Adrenal gland (tissue), 9 donors: ENCODE measurements at regions not wholly inside any gene's neighbourhood (a gene's known extent, or its start where the extent isn't known, plus 50 kb on each side); places are given as distances from the start of the nearest gene placed in this dataset.

ENCODE experiments used
- DNase-seq, 7 donors: peaks; one replicate each; pipeline ENCODE4 v3.0.0-alpha.2; 2019 to 2020
- H3K27ac ChIP-seq, 5 donors: fragments of 200-600 bp; sonication (generic) in 4 of 5; 1 replicate in 3 of 5; 2 replicates in 2 of 5; pipeline versions ENCODE4 v1.5.1 to v1.8.0; 2016 to 2020; ENCODE audit warnings: mild to moderate bottlenecking in 1 of 5
- H3K27me3 ChIP-seq: fragments of 200-600 bp; 2 replicates; pipeline ENCODE4 v1.8.0; 2021
- H3K36me3 ChIP-seq, 2 donors: fragments of 200-600 bp; replicated peaks in 1 of 2; 1 replicate in 1 of 2; 2 replicates in 1 of 2; pipeline versions ENCODE4 v1.5.1 to v1.8.0; 2018 to 2022
- H3K4me1 ChIP-seq, 2 donors: fragments of 200-600 bp; replicated peaks in 1 of 2; 1 replicate in 1 of 2; 2 replicates in 1 of 2; pipeline versions ENCODE4 v1.5.1 to v1.8.0; 2018 to 2021
- H3K4me3 ChIP-seq, 4 donors: fragments of 200-600 bp; sonication (generic) in 3 of 4; one replicate each; pipeline ENCODE4 v1.5.1; 2016 to 2018
- H3K9me3 ChIP-seq, 3 donors: fragments of 200-600 bp; sonication (generic) in 1 of 3; replicated peaks in 1 of 3; 1 replicate in 2 of 3; 2 replicates in 1 of 3; pipeline versions ENCODE4 v1.5.1 to v1.8.0; 2016 to 2021
- CTCF ChIP-seq, 6 experiments: fragments of 450-650 bp in 4 of 6; fragments of 200-600 bp in 2 of 6; sonication (generic) in 1 of 6; IDR thresholded peaks; 1 replicate in 5 of 6; 2 replicates in 1 of 6; pipeline versions ENCODE4 v1.5.1 to v1.8.0; 2016 to 2021; ENCODE audit warnings: antibody characterized with exemption in 6 of 6, mild to moderate bottlenecking in 2 of 6, moderate library complexity in 1 of 6
- POLR2A ChIP-seq, 2 donors: fragments of 450-650 bp; IDR thresholded peaks; one replicate each; pipeline ENCODE4 v1.6.1; 2017; ENCODE audit warnings: antibody characterized with exemption in 2 of 2, mild to moderate bottlenecking in 2 of 2, moderate library complexity in 1 of 2
- WGBS, 4 donors: extraction: QIAGEN DNeasy Blood & Tissue Kit in 2 of 4; methylation state at CpG; one replicate each; pipeline versions ENCODE4 v1.1.5 to v1.1.7; 2013 to 2017; 5-methylcytosine and 5-hydroxymethylcytosine counted together
- intact Hi-C, 2 donors: fragments of 100-400 bp; cut with DNase I; formaldehyde crosslinking; loops; one replicate each; pipeline versions ENCODE4 v1.14.1 to v1.15.0; 2022 to 2023
- donor health status: healthy with polysubstance abuse.
- donor health status: Bipolar disorder and iron deficiency.
- donor health status: DM: yes; HTN: yes; CAD: no.
- donor health status: DM: no; HTN: no; CAD: no.
- donor health status: DM: no; HTN: no; CAD: no.

- no peak overlapping the region for H3K4me3 ChIP-seq
- no peak for DNase-seq
- H3K9me3 ChIP-seq, result no peaks in the 10 kb centered on the region
- H3K36me3 ChIP-seq, result no peaks in the 10 kb centered on the region
- 66 to 75% (median 73%) methylated on average over 6 of the region's 6 CpGs for WGBS, 4 donors
- intact Hi-C loops, result no loop called here
- no peaks in the 10 kb centered on the region for H3K4me1 ChIP-seq
- no peak overlapping the region for H3K27ac ChIP-seq
- TF ChIP-seq CTCF (IDR thresholded peaks at IDR 0.05) (no peak), POLR2A (IDR thresholded peaks at IDR 0.05) (no peak)
- no peaks in the 10 kb centered on the region for H3K27me3 ChIP-seq
Observed at GRCh38 chr13:107078229-107078765, 510.4 kb upstream of the ARGLU1 start.

GRCh38 chr13:107076801-107077200 is 508.9 kb upstream of the ARGLU1 start:
- no peak overlapping the region for H3K27ac ChIP-seq
- no peaks in the 10 kb centered on the region for H3K36me3 ChIP-seq
- DNase-seq, result no peak
- no peak overlapping the region for H3K4me3 ChIP-seq
- TF ChIP-seq POLR2A (IDR thresholded peaks at IDR 0.05) (no peak), CTCF (IDR thresholded peaks at IDR 0.05) (no peak)
- no peaks in the 10 kb centered on the region for H3K4me1 ChIP-seq
- no peaks in the 10 kb centered on the region for H3K27me3 ChIP-seq
- no peaks in the 10 kb centered on the region for H3K9me3 ChIP-seq
- WGBS, 4 donors, result 57 to 65% (median 61%) methylated on average over 3 of the region's 3 CpGs
- intact Hi-C loops, result no loop called here

- no peak for DNase-seq
- no peaks in the 10 kb centered on the region for H3K36me3 ChIP-seq
- H3K4me3 ChIP-seq, result no peak overlapping the region
- WGBS, 4 donors, result 78 to 88% (median 83%) methylated on average over 6 of the region's 6 CpGs
- intact Hi-C loops, result no loop called here
- H3K27ac ChIP-seq, result no peak overlapping the region
- TF ChIP-seq POLR2A (IDR thresholded peaks at IDR 0.05), result no peak
- TF ChIP-seq CTCF (IDR thresholded peaks at IDR 0.05), result no peak
- no peaks in the 10 kb centered on the region for H3K4me1 ChIP-seq
- no peaks in the 10 kb centered on the region for H3K27me3 ChIP-seq
- no peaks in the 10 kb centered on the region for H3K9me3 ChIP-seq
Observed at GRCh38 chr13:107075576-107075975, 507.6 kb upstream of the ARGLU1 start.

GRCh38 chr13:107070792-107071191 is 502.9 kb upstream of the ARGLU1 start:
- no peaks in the 10 kb centered on the region for H3K36me3 ChIP-seq
- H3K9me3 ChIP-seq, result no peaks in the 10 kb centered on the region
- DNase-seq, result no peak
- H3K4me3 ChIP-seq, result no peak overlapping the region
- H3K4me1 ChIP-seq, result no peaks in the 10 kb centered on the region
- intact Hi-C loops, result no loop called here
- TF ChIP-seq CTCF (IDR thresholded peaks at IDR 0.05) (no peak), POLR2A (IDR thresholded peaks at IDR 0.05) (no peak)
- H3K27me3 ChIP-seq, result no peaks in the 10 kb centered on the region
- 59 to 80% (median 69%) methylated on average over 4 to 5 of the region's 5 CpGs for WGBS, 4 donors
- no peak overlapping the region for H3K27ac ChIP-seq
